IMR-90 (cell line): ENCODE measurements at regions not wholly inside any gene's neighbourhood (a gene's known extent, or its start where the extent isn't known, plus 50 kb on each side); places are given as distances from the start of the nearest gene placed in this dataset.
"Not testable (repeated sequence)": the region's sequence is repeated elsewhere in the genome, so short reads cannot be mapped to it uniquely, and the experiment has no call there.

Source experiments
- ATAC-seq: fragments of 200-7000 bp; cut with Tn5 transposase; 2 replicates; pipeline ENCODE4 v1.9.1; 2020; ENCODE audit warnings: low read depth, mild to moderate bottlenecking, moderate library complexity
- BruUV-seq: library from RNA; stranded (reverse); fragments of 400-500 nt; replicated peaks from 2 replicates; lab custom pipeline; 2021; lab: Mats Ljungman, UMichigan
- CTCF ChIA-PET: fragments of 300-600 bp; formaldehyde crosslinking; extraction: SDS; loops from one replicate; lab custom pipeline; 2021; ENCODE audit warnings: antibody characterized with exemption; lab: Yijun Ruan, JAX
- POLR2A ChIA-PET: fragments of 300-600 bp; sonication (Branson Sonifier 250); formaldehyde crosslinking; loops from one replicate; lab custom pipeline; 2022; ENCODE audit warnings: antibody characterized with exemption; ENCODE audit not compliant: unreplicated experiment; lab: Charles Lee
- DNase-seq: peaks from one replicate; pipeline ENCODE4 v3.0.0; 2013
- H2AFZ ChIP-seq: replicated peaks from 2 replicates; pipeline ENCODE3; 2013; ENCODE audit warnings: low read length, mild to moderate bottlenecking; ENCODE audit not compliant: poor library complexity
- H2AK5ac ChIP-seq: 2 replicates; pipeline ENCODE4 v1.6.1; 2013; ENCODE audit warnings: low read depth, low read length, inconsistent platforms
- H2AK9ac ChIP-seq: replicated peaks from 2 replicates; pipeline ENCODE3; 2013; ENCODE audit warnings: mild to moderate bottlenecking, low read depth, low read length, moderate library complexity; ENCODE audit not compliant: poor library complexity
- H2BK120ac ChIP-seq: 2 replicates; pipeline ENCODE4 v1.6.1; 2013; ENCODE audit warnings: low read depth, low read length, inconsistent platforms
- H2BK15ac ChIP-seq: 3 replicates; pipeline ENCODE4 v1.6.1; 2013; ENCODE audit warnings: low read depth, low read length, inconsistent platforms
- H2BK20ac ChIP-seq: 2 replicates; pipeline ENCODE4 v1.6.1; 2013; ENCODE audit warnings: low read depth, mild to moderate bottlenecking, inconsistent platforms, low read length, moderate library complexity
- H2BK5ac ChIP-seq: 2 replicates; pipeline ENCODE4 v1.6.1; 2013; ENCODE audit warnings: mild to moderate bottlenecking, low read depth, low read length, inconsistent platforms; ENCODE audit not compliant: poor library complexity, severe bottlenecking
- H3K14ac ChIP-seq: replicated peaks from 2 replicates; pipeline ENCODE4 v1.6.1; 2013; ENCODE audit warnings: low read depth, low read length, inconsistent platforms
- H3K18ac ChIP-seq: 2 replicates; pipeline ENCODE4 v1.6.1; 2013; ENCODE audit warnings: low read depth, low read length, control low read depth
- H3K23ac ChIP-seq: 2 replicates; pipeline ENCODE4 v1.6.1; 2013; ENCODE audit warnings: low read depth, low read length, inconsistent platforms
- H3K27ac ChIP-seq: 2 replicates; pipeline ENCODE4 v1.5.1; 2013; ENCODE audit warnings: mild to moderate bottlenecking, control low read depth, low read length; ENCODE audit not compliant: insufficient read depth
- H3K27me3 ChIP-seq: 2 replicates; pipeline ENCODE4 v1.6.1; 2013; ENCODE audit warnings: low read length; ENCODE audit not compliant: control insufficient read depth, insufficient read depth
- H3K36me3 ChIP-seq: 2 replicates; pipeline ENCODE4 v1.6.1; 2013; ENCODE audit warnings: low read length, mixed read lengths; ENCODE audit not compliant: control insufficient read depth, insufficient read depth
- H3K4ac ChIP-seq: 2 replicates; pipeline ENCODE4 v1.6.1; 2013; ENCODE audit warnings: low read depth, low read length, inconsistent platforms
- H3K4me1 ChIP-seq: 2 replicates; pipeline ENCODE4 v1.6.1; 2013; ENCODE audit warnings: low read length, mixed read lengths; ENCODE audit not compliant: control insufficient read depth, insufficient read depth
- H3K4me2 ChIP-seq: 2 replicates; pipeline ENCODE4 v1.6.1; 2013; ENCODE audit warnings: low read depth, mild to moderate bottlenecking, control low read depth, low read length, moderate library complexity
- H3K4me3 ChIP-seq: 2 replicates; pipeline ENCODE4 v1.5.1; 2013; ENCODE audit warnings: low read depth, mild to moderate bottlenecking, control low read depth, low read length, moderate library complexity; ENCODE audit not compliant: insufficient read depth
- H3K56ac ChIP-seq: 2 replicates; pipeline ENCODE4 v1.6.1; 2013; ENCODE audit warnings: low read length, inconsistent platforms; ENCODE audit not compliant: insufficient read depth; ENCODE audit errors: extremely low read depth
- H3K79me1 ChIP-seq, 2 experiments: 2 replicates each; pipeline ENCODE4 v1.6.1; 2013; ENCODE audit warnings: low read length in 2 of 2, inconsistent platforms in 1 of 2, low read depth in 1 of 2
- H3K9ac ChIP-seq: 2 replicates; pipeline ENCODE4 v1.6.1; 2013; ENCODE audit warnings: low read depth, low read length, control low read depth
- H3K9me1 ChIP-seq: 2 replicates; pipeline ENCODE4 v1.6.1; 2013; ENCODE audit warnings: low read length, inconsistent platforms; ENCODE audit not compliant: insufficient read depth
- H3K9me3 ChIP-seq: 2 replicates; pipeline ENCODE4 v1.6.1; 2013; ENCODE audit warnings: low read length; ENCODE audit not compliant: control insufficient read depth, insufficient read depth
- H4K20me1 ChIP-seq: 2 replicates; pipeline ENCODE4 v1.6.1; 2013; ENCODE audit warnings: low read length, inconsistent platforms; ENCODE audit not compliant: insufficient read depth
- H4K5ac ChIP-seq: 2 replicates; pipeline ENCODE4 v1.6.1; 2013; ENCODE audit warnings: mild to moderate bottlenecking, low read depth, low read length, control low read depth
- H4K8ac ChIP-seq, 2 experiments: 2 replicates each; pipeline ENCODE4 v1.6.1; 2013; ENCODE audit warnings: low read depth in 2 of 2, low read length in 2 of 2, control low read depth in 1 of 2, inconsistent platforms in 1 of 2
- H4K91ac ChIP-seq: 2 replicates; pipeline ENCODE4 v1.6.1; 2013; ENCODE audit warnings: low read depth, low read length, inconsistent platforms; ENCODE audit not compliant: insufficient read depth
- WGBS, 2 experiments: methylation state at CpG; one replicate each; pipeline versions ENCODE4 v1.1.5 to v1.1.7; 2013; ENCODE audit warnings: missing lambda C conversion rate in 2 of 2; ENCODE audit not compliant: insufficient read length in 1 of 2; ENCODE audit errors: extremely low coverage in 2 of 2; 5-methylcytosine and 5-hydroxymethylcytosine counted together
- dilution Hi-C: fragments of 300-500 bp; cut with HindIII; formaldehyde crosslinking; loops from one replicate; pipeline ENCODE4 v1.14.3; 2018; ENCODE audit warnings: low sequenced_read_pairs; ENCODE audit not compliant: unreplicated experiment
- in situ Hi-C: fragments of 300-500 bp; cut with MboI; formaldehyde crosslinking; loops from 3 replicates; pipeline ENCODE4 v1.14.3; 2019; ENCODE audit warnings: low sequenced_read_pairs, inconsistent platforms, mixed read lengths
- intact Hi-C: fragments of 100-400 bp; cut with micrococcal nuclease; formaldehyde crosslinking; loops from 2 replicates; pipeline ENCODE4 v1.10.0; 2022

GRCh38 chr9:124131518-124131917, 120.0 kb downstream of the LHX2 start:
- H2AFZ ChIP-seq, H4K20me1 ChIP-seq, DNase-seq, H3K27ac ChIP-seq, H3K36me3 ChIP-seq, H4K91ac ChIP-seq, BruUV-seq, H2AK9ac ChIP-seq, H3K9me3 ChIP-seq, H3K4me2 ChIP-seq, dilution Hi-C loops, H3K9me1 ChIP-seq, H4K8ac ChIP-seq, H3K79me1 ChIP-seq, H2BK120ac ChIP-seq, H3K56ac ChIP-seq, in situ Hi-C loops, H3K4me3 ChIP-seq, H3K23ac ChIP-seq, POLR2A ChIA-PET, CTCF ChIA-PET, H4K5ac ChIP-seq, H3K4me1 ChIP-seq, H2AK5ac ChIP-seq, H3K4ac ChIP-seq, H2BK15ac ChIP-seq, H3K9ac ChIP-seq, H2BK5ac ChIP-seq, intact Hi-C loops, H3K18ac ChIP-seq, H3K27me3 ChIP-seq, H3K14ac ChIP-seq: not testable (repeated sequence)
- no CpG with 5 or more reads among the region's 7 CpGs for WGBS, 2 experiments
- 0 out of 2 replicates have a peak overlapping the region, but pooled peaks have one; percentile 5 for H2BK20ac ChIP-seq
- peak; percentile 44 for ATAC-seq
